A673 (cell line): ENCODE measurements at regions not wholly inside any gene's neighbourhood (a gene's known extent, or its start where the extent isn't known, plus 50 kb on each side); places are given as distances from the start of the nearest gene placed in this dataset.

Experiments
- BruUV-seq: library from RNA; stranded (reverse); fragments of 400-500 nt; replicated peaks from 2 replicates; lab custom pipeline; 2021; lab: Mats Ljungman, UMichigan
- CTCF ChIA-PET: fragments of 300-600 bp; sonication (Branson Sonifier 250); formaldehyde crosslinking; loops from one replicate; lab custom pipeline; 2022; ENCODE audit warnings: antibody characterized with exemption; lab: Charles Lee
- POLR2A ChIA-PET: fragments of 300-600 bp; sonication (Branson Sonifier 250); formaldehyde crosslinking; loops from one replicate; lab custom pipeline; 2022; ENCODE audit warnings: antibody characterized with exemption; ENCODE audit not compliant: low non-redundant PET; lab: Charles Lee
- DNase-seq: peaks from one replicate; pipeline ENCODE4 v3.0.0-alpha.2; 2015; ENCODE audit warnings: low spot score
- H3K27ac ChIP-seq: fragments of 200-600 bp; sonication (generic); 2 replicates; pipeline ENCODE4 v1.5.1; 2016; ENCODE audit warnings: mixed run types, low read depth, mild to moderate bottlenecking, mixed read lengths, antibody characterized with exemption, low read length; ENCODE audit not compliant: poor library complexity, severe bottlenecking
- H3K27me3 ChIP-seq: fragments of 200-600 bp; sonication (generic); replicated peaks from 2 replicates; pipeline ENCODE4 v1.6.1; 2017; ENCODE audit warnings: mixed run types, low read depth, mild to moderate bottlenecking, mixed read lengths, antibody characterized with exemption, low read length; ENCODE audit not compliant: insufficient read depth, poor library complexity
- H3K36me3 ChIP-seq: fragments of 200-600 bp; sonication (generic); 2 replicates; pipeline ENCODE4 v1.6.1; 2016; ENCODE audit warnings: mixed run types, mild to moderate bottlenecking, mixed read lengths, antibody characterized with exemption, low read length; ENCODE audit not compliant: insufficient read depth, poor library complexity, severe bottlenecking
- H3K4me1 ChIP-seq: fragments of 200-600 bp; sonication (generic); 2 replicates; pipeline ENCODE4 v1.6.1; 2017; ENCODE audit warnings: mixed run types, mild to moderate bottlenecking, mixed read lengths, antibody characterized with exemption, low read length; ENCODE audit not compliant: insufficient read depth, poor library complexity, severe bottlenecking
- H3K4me3 ChIP-seq: fragments of 200-600 bp; sonication (generic); 2 replicates; pipeline ENCODE4 v1.5.1; 2016; ENCODE audit warnings: low read depth, mixed run types, mild to moderate bottlenecking, mixed read lengths, low read length; ENCODE audit not compliant: poor library complexity, severe bottlenecking
- H3K9me3 ChIP-seq: fragments of 200-600 bp; sonication (generic); 2 replicates; pipeline ENCODE4 v1.6.1; 2016; ENCODE audit warnings: mixed run types, low read depth, mild to moderate bottlenecking, mixed read lengths, antibody characterized with exemption, low read length; ENCODE audit not compliant: poor library complexity, severe bottlenecking
- CTCF ChIP-seq: fragments of 300-800, 200-600 bp; sonication (generic); conservative IDR thresholded peaks from 2 replicates; pipeline ENCODE4 v1.5.1; 2017; ENCODE audit warnings: low read depth, mild to moderate bottlenecking, antibody characterized with exemption, low read length, moderate library complexity, mixed read lengths
- EZH2 ChIP-seq: fragments of 200-600 bp; sonication (generic); IDR thresholded peaks from 2 replicates; pipeline ENCODE4 v1.6.1; 2017; ENCODE audit warnings: borderline replicate concordance, low read depth, mild to moderate bottlenecking, mixed read lengths, antibody characterized with exemption, low read length; ENCODE audit not compliant: poor library complexity, severe bottlenecking
- intact Hi-C: fragments of 100-400 bp; cut with micrococcal nuclease; formaldehyde crosslinking; loops from one replicate; pipeline ENCODE4 v1.10.0; 2022; ENCODE audit not compliant: unreplicated experiment

- CTCF ChIA-PET: no interaction called here
- Histone ChIP-seq H3K36me3 (no peaks in the 10 kb centered on the region), H3K4me3 (no peak overlapping the region), H3K27ac (no peak overlapping the region), H3K27me3 (peaks cover 4% of the 10 kb centered on the region), H3K4me1 (no peaks in the 10 kb centered on the region), H3K9me3 (no peaks in the 10 kb centered on the region)
- POLR2A ChIA-PET: no interaction called here
- DNase-seq: no peak
- TF ChIP-seq EZH2 (no peak), CTCF (no peak)
- intact Hi-C loops: no loop called here
- BruUV-seq: no TSS peak
Measured at GRCh38 chr5:159844267-159845121, 71.8 kb upstream of the ADRA1B start.

- ChIA-PET POLR2A (interaction anchor here (0.6 kb wide), 1 partner anchor 230 kb away, joined by 3 read pairs; no protein-coding TSS in a partner anchor), CTCF (no interaction called here)
- no TSS peak for BruUV-seq
- Histone ChIP-seq H3K27me3 (no peaks in the 10 kb centered on the region), H3K36me3 (no peaks in the 10 kb centered on the region), H3K9me3 (no peaks in the 10 kb centered on the region), H3K27ac (no peak overlapping the region), H3K4me3 (no peak overlapping the region), H3K4me1 (no peaks in the 10 kb centered on the region)
- intact Hi-C loops: no loop called here
- no peak for DNase-seq
- TF ChIP-seq CTCF: no peak
- TF ChIP-seq EZH2: no peak
Measured at GRCh38 chr5:159849437-159850083, 66.7 kb upstream of the ADRA1B start.

- no peak overlapping the region for H3K4me3 ChIP-seq
- TF ChIP-seq CTCF: no peak
- TF ChIP-seq EZH2: no peak
- no peaks in the 10 kb centered on the region for H3K4me1 ChIP-seq
- H3K9me3 ChIP-seq: no peaks in the 10 kb centered on the region
- no peaks in the 10 kb centered on the region for H3K27me3 ChIP-seq
- H3K27ac ChIP-seq: no peak overlapping the region
- no peaks in the 10 kb centered on the region for H3K36me3 ChIP-seq
- CTCF ChIA-PET: no interaction called here
- POLR2A ChIA-PET: no interaction called here
- DNase-seq: no peak
- BruUV-seq: no TSS peak
- intact Hi-C loops: no loop called here
Measured at GRCh38 chr5:159850160-159850559, 66.1 kb upstream of the ADRA1B start.
